Suppressor macrophage treated with lipopolysaccharide for 4 hours (primary cell): ENCODE measurements at regions not wholly inside any gene's neighbourhood (a gene's known extent, or its start where the extent isn't known, plus 50 kb on each side); places are given as distances from the start of the nearest gene placed in this dataset.

Experiments
- DNase-seq: peaks from one replicate; pipeline ENCODE4 v3.0.0-alpha.2; 2020

DNA sequence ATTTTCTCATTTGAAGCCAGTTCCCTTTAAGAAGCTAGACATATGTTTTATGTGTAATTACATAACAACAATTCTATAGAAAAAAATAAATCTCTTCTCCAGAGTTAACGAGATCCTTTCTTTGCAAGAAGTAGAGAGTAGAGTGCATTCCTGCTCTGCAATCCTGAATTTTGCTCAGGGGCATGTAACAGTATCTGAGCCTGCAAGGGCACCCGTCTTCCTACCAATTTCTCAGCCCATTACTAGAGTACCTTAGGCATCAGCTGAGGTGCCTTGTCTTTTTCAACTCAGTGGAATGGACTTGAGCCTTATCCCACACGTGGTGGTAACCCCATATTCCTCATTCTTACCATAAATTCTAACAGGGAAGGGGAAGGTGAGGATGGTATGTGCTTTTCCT is 205.9 kb downstream of the IKZF2 start:
- no peak for DNase-seq

DNA sequence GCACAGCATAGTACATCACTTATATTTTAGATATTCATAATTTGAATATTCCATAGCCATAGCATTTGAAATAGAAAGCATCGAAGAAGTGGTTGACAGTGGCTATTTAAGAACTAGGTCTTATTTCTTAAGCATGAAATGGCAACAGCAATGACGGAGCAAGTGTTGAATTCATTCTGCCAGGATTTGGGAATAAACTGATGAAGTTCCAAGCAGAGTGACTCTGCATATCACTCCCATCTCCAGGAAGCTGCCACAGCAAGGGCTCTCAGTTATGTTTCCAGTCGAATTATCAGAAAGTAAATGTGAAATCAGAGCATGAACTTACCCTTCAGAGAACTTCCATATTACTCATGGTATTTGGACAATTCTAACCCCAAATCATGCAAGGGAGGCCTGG is 208.1 kb downstream of the IKZF2 start:
- no peak for DNase-seq

DNA sequence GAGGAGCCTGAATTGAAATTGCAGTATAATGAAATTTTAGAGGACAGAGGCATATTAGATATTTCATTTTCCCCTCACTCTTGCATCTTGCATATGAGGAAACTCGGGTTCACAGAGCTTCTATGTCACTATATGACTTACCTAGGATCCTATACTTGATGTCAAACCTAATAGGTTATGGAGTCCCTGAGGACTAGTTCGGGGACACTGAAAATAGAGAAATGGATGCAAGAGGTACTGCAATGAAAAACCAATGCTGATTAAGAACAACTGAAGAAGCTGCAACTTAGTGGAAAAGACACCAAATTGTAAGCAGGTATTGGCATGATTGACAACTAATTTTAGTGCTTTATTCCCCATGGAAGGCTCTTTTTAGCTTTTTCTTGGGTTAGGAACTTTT is 210.1 kb downstream of the IKZF2 start:
- no peak for DNase-seq

- no peak for DNase-seq
Measured at GRCh38 chr2:212940816-212941215, 210.6 kb downstream of the IKZF2 start.

DNA sequence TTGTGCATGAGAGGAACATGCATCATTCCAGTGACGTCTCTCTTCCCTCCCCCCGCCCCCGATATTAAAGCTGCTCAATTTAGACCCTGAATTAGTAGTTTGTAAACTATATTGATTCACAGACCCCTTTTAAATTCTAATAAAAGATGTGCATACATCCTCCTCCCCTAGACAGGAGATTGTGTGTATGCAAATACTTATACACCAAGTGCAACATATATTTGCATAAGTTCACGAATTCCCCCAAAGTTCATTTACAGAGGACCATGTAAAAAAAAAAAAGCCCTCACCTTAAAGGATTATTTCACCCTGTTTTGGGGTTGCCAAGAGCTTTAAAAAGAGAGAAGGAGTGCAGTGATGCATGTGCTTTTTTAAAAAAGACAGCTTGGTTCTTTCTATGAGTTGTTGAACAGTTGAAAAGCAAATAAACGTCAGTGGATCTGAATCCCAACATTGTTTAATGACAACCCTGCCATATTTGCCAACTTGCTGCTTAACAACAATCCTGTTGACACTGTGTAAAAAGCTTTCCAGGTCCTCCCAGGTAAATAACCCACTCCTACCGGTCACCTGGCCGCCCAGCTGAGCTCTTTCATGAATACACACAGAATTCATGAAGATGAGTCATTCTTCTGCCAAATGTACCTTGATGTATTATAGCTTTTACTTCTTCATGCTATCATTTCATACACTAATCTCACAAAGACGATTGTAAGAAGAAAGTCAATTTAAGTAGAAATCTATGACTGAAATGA is 211.5 kb downstream of the IKZF2 start:
- no peak for DNase-seq

GRCh38 chr2:212938144-212938793 is 213.1 kb downstream of the IKZF2 start:
- no peak for DNase-seq

DNA sequence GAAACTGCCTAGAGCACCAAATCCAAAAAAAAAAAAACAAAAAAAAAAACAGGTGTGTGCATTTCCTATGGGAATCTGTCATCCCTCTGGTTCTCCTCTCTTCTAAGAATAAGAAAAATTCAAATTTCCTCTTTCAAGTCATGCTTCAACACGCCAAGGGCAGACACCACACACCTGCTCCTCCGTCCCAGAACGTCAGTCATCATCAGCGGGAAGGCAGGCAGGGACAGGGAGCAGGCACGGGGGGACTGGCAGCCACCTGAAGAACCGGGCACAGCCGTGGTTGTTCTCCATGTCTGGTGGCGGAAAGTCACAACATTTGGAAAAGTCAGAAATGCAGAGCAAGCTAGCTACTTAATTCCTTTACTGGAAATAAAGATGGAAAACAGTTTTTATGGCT is 214.8 kb downstream of the IKZF2 start:
- DNase-seq, result no peak

DNA sequence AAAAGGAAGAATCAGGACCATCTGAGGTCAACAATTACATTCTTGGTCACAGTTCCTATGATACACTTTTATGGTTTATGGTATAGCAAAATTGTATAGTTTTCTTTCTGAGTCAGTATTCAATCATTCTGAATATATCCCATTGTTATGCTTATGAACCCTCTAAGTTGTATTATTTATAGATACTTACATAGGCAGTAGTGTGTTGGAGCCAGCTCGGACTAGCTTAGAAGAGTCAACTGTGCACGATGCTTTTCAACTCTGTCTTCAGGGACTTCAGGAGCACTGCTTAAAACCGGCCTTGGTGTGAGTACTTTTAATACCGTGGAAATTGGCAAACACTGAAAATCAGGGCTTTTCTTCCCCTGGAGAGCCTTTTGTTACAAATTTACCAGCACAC is 215.7 kb downstream of the IKZF2 start:
- DNase-seq, result no peak

- DNase-seq, result no peak
Measured at GRCh38 chr2:212931271-212931670, 220.1 kb downstream of the IKZF2 start.

- no peak for DNase-seq
Measured at GRCh38 chr2:212930556-212931260, 220.7 kb downstream of the IKZF2 start.

- no peak for DNase-seq
Measured at GRCh38 chr2:212929971-212930370, 221.4 kb downstream of the IKZF2 start.

DNA sequence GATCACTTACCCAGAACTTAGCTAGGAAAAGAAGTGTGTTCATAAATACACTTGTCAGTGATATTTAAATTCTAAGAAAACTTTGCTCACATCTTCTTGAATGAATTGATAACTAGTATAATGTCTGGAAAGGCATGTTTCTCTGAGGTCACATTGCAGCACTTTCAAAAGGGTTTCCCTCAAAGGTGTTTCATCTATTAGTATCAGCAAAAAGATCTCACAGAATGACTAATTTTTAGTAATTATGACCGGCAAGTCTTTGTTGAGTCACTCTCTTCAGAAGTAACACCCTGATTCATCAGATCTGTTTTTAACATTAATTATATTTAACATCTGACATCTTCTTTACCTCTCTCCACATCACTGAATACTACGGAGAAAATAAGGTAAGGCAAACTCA is 222.3 kb downstream of the IKZF2 start:
- DNase-seq, result no peak

DNA sequence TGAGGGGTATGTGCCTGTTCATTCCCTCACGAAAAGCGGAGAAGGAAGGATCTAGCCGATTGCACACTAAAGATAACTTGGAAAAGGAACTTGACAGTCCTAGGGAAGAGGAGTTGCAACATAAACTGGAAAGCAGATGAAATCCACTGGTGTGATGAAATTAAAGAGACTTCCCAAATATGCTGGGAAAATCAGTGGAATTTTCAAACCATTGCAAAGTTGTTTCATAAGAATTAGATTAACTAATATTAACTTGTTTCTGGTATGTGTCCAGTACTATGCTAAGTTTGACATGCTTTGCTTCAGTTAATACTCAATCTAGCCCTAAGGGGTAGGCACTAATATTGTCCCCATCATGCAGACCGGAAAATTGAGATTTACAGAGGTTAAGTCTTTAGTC is 222.7 kb downstream of the IKZF2 start:
- DNase-seq, result no peak

- DNase-seq, result no peak
Measured at GRCh38 chr2:212926940-212927339, 224.5 kb downstream of the IKZF2 start.

- DNase-seq, result no peak
Measured at GRCh38 chr2:212923393-212923792, 228.0 kb downstream of the IKZF2 start.

DNA sequence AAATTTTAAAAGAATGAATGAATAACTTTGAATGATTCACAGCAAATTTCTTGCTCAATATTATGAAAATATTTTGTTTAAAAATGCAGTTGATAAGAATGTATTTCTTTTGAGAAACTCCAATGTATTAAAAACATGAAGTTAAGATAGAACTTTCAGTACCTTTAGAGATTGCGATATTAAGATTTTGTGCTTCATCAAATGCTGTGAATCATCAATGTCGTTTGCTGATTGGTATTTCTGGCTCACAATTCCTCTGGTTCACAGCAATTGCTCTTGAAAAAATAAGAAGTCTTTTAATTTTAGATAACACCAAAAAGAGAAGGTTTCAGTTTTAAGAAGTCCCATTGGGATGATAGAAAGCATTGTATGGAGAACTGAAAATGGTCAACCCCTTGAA is 228.7 kb downstream of the IKZF2 start:
- no peak for DNase-seq

DNA sequence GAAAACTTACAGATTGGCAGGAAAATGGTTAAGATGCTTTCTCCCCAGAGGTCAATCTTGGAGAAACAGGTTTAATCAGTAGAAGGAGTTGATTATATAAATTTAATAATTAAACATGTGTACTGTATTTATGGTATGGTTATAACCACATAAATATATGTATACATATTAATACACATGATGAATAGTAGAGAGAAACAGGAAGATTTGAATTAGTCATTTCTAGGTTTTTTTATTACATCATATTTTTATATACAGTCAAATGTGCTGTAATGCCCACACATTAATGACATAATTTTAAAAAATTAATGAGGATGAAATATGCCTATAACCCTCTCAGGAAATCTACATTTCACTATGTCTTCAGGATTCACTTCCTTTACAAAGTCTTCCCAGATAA is 229.7 kb downstream of the IKZF2 start:
- DNase-seq, result no peak

GRCh38 chr2:212921061-212921460 is 230.4 kb downstream of the IKZF2 start:
- DNase-seq, result no peak

DNA sequence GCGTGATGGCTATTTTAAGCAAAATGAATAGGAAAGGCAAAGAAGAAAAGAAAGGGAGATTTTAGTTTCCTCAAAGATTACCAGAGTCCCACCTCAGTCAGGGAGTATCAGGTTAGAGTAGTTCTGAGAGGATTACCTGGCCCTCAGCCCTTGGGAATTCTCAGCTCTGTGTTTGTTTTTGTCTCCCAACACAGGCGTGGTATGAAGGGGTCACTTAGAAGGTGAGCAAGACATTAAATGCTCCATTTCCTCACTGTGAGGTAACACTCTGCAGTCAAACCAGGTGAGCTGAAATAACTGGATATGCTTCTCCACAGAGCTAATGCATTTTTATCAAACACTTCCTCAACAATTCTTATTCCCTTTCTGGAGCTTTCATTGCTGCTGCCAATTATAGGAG is 232.2 kb downstream of the IKZF2 start:
- DNase-seq, result no peak

- DNase-seq, result no peak
Measured at GRCh38 chr2:212918336-212918735, 233.1 kb downstream of the IKZF2 start.

- DNase-seq, result no peak
Measured at GRCh38 chr2:212915121-212915782, 236.2 kb downstream of the IKZF2 start.

- DNase-seq, result peak; percentile 5
Measured at GRCh38 chr2:212914392-212914791, 237.0 kb downstream of the IKZF2 start.

- DNase-seq, result no peak
Measured at GRCh38 chr2:212913640-212914306, 237.6 kb downstream of the IKZF2 start.
